K562 (cell line): ENCODE measurements at regions not wholly inside any gene's neighbourhood (a gene's known extent, or its start where the extent isn't known, plus 50 kb on each side); places are given as distances from the start of the nearest gene placed in this dataset.

Experiments used
- ERF ChIP-seq: fragments of 450-650 bp; formaldehyde crosslinking; IDR thresholded peaks from 2 replicates; pipeline ENCODE4 v1.4.0; 2020; ENCODE audit warnings: mild to moderate bottlenecking, mixed read lengths
- SAFB2 ChIP-seq: fragments of 200-400 bp; formaldehyde crosslinking; IDR thresholded peaks from 2 replicates; pipeline ENCODE4 v1.6.1; 2018; ENCODE audit warnings: borderline replicate concordance, low read length, low read depth, moderate library complexity; ENCODE audit not compliant: severe bottlenecking
- TBP ChIP-seq: optimal IDR thresholded peaks from 2 replicates; pipeline ENCODE3; 2011; ENCODE audit warnings: low read depth, low read length, improper control_type of control experiment

DNA sequence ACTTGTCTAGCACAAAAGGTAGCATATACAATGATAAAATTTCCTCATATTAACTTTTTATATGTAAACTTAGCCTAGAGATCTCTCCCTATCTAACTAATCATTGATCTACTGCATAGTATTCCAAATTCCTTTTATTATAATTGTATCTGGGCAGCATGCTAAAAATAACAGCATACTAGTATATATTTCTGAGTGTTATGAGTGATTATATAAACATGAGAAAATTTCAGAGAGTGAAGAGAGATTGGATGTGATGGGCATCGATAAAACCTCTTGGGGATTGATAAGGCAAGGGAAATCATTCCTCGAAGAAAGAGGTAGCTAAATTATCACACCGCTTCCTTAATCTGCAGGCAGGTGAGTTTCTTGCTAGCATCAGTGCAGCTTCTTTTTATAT lies 158.2 kb downstream of the HMHB1 start:
- TF ChIP-seq SAFB2 (no peak), TBP (no peak), ERF (CRISPR knock-in tag) (no peak)
